ENCODE measurements at regions not wholly inside any gene's neighbourhood (a gene's known extent, or its start where the extent isn't known, plus 50 kb on each side); places are given as distances from the start of the nearest gene placed in this dataset.

- H3K4me3 ChIP-seq (ENCODE audit: low read depth, low read length): no peak overlapping the region
Observed at GRCh38 chr19:31546205-31546960, 197.1 kb upstream of the TSHZ3 start.

GRCh38 chr19:31548941-31549340 is 199.7 kb upstream of the TSHZ3 start:
- no peak for DNase-seq (ENCODE audit: low read depth)
- H3K4me3 ChIP-seq (ENCODE audit: low read depth, low read length): no peak overlapping the region
- TF ChIP-seq CTCF (IDR thresholded peaks at IDR 0.05; ENCODE audit: low read depth, low read length, missing control alignments): no peak

More at GRCh38 chr19:31546205-31546960, 197.1 kb upstream of the TSHZ3 start:
- no peak for DNase-seq (ENCODE audit: low read depth)
- no peak for TF ChIP-seq CTCF (IDR thresholded peaks at IDR 0.05; ENCODE audit: low read depth, low read length, missing control alignments)

- DNase-seq (ENCODE audit: low read depth): no peak
- no peak overlapping the region for H3K4me3 ChIP-seq (ENCODE audit: low read depth, low read length)
- no peak for TF ChIP-seq CTCF (IDR thresholded peaks at IDR 0.05; ENCODE audit: low read depth, low read length, missing control alignments)
Observed at GRCh38 chr19:31553112-31553845, 204.0 kb upstream of the TSHZ3 start.

GRCh38 chr19:31553846-31554215 is 204.6 kb upstream of the TSHZ3 start:
- no peak for TF ChIP-seq CTCF (IDR thresholded peaks at IDR 0.05; ENCODE audit: low read depth, low read length, missing control alignments)
- H3K4me3 ChIP-seq (ENCODE audit: low read depth, low read length): no peak overlapping the region

GRCh38 chr19:31554360-31554759 is 205.1 kb upstream of the TSHZ3 start:
- TF ChIP-seq CTCF (IDR thresholded peaks at IDR 0.05; ENCODE audit: low read depth, low read length, missing control alignments): no peak
- H3K4me3 ChIP-seq (ENCODE audit: low read depth, low read length): no peak overlapping the region
- DNase-seq (ENCODE audit: low read depth): no peak

More at GRCh38 chr19:31553846-31554215, 204.6 kb upstream of the TSHZ3 start:
- DNase-seq (ENCODE audit: low read depth): no peak

- DNase-seq (ENCODE audit: low read depth): no peak
- no peak for TF ChIP-seq CTCF (IDR thresholded peaks at IDR 0.05; ENCODE audit: low read depth, low read length, missing control alignments)
- no peak overlapping the region for H3K4me3 ChIP-seq (ENCODE audit: low read depth, low read length)
Observed at GRCh38 chr19:31555634-31556215, 206.5 kb upstream of the TSHZ3 start.

Data from GM12864 (cell line).